HG03460 (cell line): ENCODE measurements at regions not wholly inside any gene's neighbourhood (a gene's known extent, or its start where the extent isn't known, plus 50 kb on each side); places are given as distances from the start of the nearest gene placed in this dataset.
"Not testable (repeated sequence)": the region's sequence is repeated elsewhere in the genome, so short reads cannot be mapped to it uniquely, and the experiment has no call there.

ENCODE experiments used
- ATAC-seq: cut with Tn5 transposase; IDR thresholded peaks from one replicate; pipeline ENCODE4 v1.9.1; 2021; ENCODE audit not compliant: unreplicated experiment

- ATAC-seq: not testable (repeated sequence)
These were observed 365.9 kb upstream of the SALL1 start for GRCh38 chr16:51516960-51517359.

- no peak for ATAC-seq
These were observed 359.3 kb upstream of the SALL1 start for GRCh38 chr16:51510416-51510815.

- no peak for ATAC-seq
These were observed 358.3 kb upstream of the SALL1 start for GRCh38 chr16:51509336-51509735.

- ATAC-seq: no peak
These were observed 357.6 kb upstream of the SALL1 start for GRCh38 chr16:51508490-51509212.

GRCh38 chr16:51507286-51507685 is 356.2 kb upstream of the SALL1 start:
- no peak for ATAC-seq

- no peak for ATAC-seq
These were observed 349.2 kb upstream of the SALL1 start for GRCh38 chr16:51500306-51500705.

GRCh38 chr16:51497541-51498211 is 346.6 kb upstream of the SALL1 start:
- no peak for ATAC-seq

GRCh38 chr16:51490866-51491265 is 339.8 kb upstream of the SALL1 start:
- no peak for ATAC-seq

GRCh38 chr16:51487880-51488279 is 336.8 kb upstream of the SALL1 start:
- no peak for ATAC-seq

GRCh38 chr16:51474414-51475091 is 323.5 kb upstream of the SALL1 start:
- no peak for ATAC-seq

- ATAC-seq: no peak
These were observed 322.0 kb upstream of the SALL1 start for GRCh38 chr16:51473091-51473490.

- no peak for ATAC-seq
These were observed 319.4 kb upstream of the SALL1 start for GRCh38 chr16:51470492-51470891.

GRCh38 chr16:51464996-51465395 is 313.9 kb upstream of the SALL1 start:
- ATAC-seq: no peak

- no peak for ATAC-seq
These were observed 310.2 kb upstream of the SALL1 start for GRCh38 chr16:51461255-51461654.

- no peak for ATAC-seq
These were observed 307.5 kb upstream of the SALL1 start for GRCh38 chr16:51458356-51459140.

- ATAC-seq: no peak
These were observed 306.7 kb upstream of the SALL1 start for GRCh38 chr16:51457775-51458174.

GRCh38 chr16:51455398-51455797 is 304.3 kb upstream of the SALL1 start:
- no peak for ATAC-seq

- ATAC-seq: no peak
These were observed 302.2 kb upstream of the SALL1 start for GRCh38 chr16:51453251-51453650.

- no peak for ATAC-seq
These were observed 299.8 kb upstream of the SALL1 start for GRCh38 chr16:51450909-51451308.

GRCh38 chr16:51450376-51450775 is 299.3 kb upstream of the SALL1 start:
- ATAC-seq: no peak

- ATAC-seq: no peak
These were observed 298.4 kb upstream of the SALL1 start for GRCh38 chr16:51449441-51449840.
